ELR (cell line): ENCODE measurements at regions not wholly inside any gene's neighbourhood (a gene's known extent, or its start where the extent isn't known, plus 50 kb on each side); places are given as distances from the start of the nearest gene placed in this dataset.
"Not testable (repeated sequence)": the region's sequence is repeated elsewhere in the genome, so short reads cannot be mapped to it uniquely, and the experiment has no call there.

Source experiments
- DNase-seq: peaks from one replicate; pipeline ENCODE4 v3.0.0-alpha.2; 2015; ENCODE audit warnings: low read depth

GRCh38 chr12:131313635-131314034, 359.9 kb downstream of the ADGRD1 start:
- DNase-seq: no peak

GRCh38 chr12:131314524-131315090, 360.9 kb downstream of the ADGRD1 start:
- no peak for DNase-seq

DNA sequence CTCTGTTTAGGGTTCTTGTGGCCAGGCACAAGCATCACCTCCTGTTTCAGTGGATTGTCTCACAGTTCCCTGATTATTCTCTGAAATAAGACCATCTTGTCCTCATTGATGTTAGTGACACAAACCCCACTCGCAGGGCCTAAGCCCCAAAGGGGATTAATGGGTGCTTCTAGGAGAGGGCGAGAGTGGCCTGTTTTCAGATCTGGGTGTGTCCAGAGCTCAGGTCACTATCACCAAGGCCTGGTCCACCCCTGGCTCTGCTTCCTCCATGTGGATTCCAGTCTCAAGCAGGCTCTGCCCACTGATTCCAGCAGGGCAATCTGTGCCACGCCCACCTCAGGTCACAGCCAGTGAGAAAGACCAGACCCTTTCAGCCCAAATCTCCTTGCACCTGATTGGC, 361.9 kb downstream of the ADGRD1 start:
- DNase-seq: no peak

GRCh38 chr12:131316388-131316787, 362.7 kb downstream of the ADGRD1 start:
- no peak for DNase-seq

DNA sequence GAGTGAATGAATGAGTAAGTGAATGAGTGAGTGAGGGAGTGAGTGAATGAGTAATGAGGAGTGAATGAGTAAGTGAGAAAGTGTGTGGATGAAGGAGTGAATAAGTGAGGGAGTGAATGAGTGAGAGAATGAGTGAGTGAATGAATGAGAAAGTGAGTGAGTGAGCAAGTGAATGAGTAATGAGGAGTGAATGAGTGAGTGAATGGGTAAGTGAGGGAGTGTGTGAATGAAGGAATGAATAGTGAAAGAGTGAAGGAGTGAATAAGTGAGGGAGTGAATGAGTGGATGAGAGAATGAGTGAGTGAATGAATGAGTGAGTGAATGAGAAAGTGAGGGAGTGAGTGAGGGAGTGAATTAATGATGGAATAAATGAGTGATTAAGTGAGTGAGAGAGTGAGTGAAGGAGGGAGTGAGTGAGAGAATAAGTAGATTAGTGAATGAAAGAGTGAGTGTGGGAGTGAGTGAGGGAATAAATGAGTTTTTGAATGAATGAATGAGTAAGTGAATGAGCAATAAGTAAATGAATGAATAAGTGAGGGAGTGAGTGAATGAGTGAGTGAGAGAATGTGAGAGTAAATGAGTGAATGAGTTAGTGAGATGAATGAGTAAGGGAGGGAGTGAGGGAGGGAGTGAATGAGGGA, 364.5 kb downstream of the ADGRD1 start:
- DNase-seq: no peak

DNA sequence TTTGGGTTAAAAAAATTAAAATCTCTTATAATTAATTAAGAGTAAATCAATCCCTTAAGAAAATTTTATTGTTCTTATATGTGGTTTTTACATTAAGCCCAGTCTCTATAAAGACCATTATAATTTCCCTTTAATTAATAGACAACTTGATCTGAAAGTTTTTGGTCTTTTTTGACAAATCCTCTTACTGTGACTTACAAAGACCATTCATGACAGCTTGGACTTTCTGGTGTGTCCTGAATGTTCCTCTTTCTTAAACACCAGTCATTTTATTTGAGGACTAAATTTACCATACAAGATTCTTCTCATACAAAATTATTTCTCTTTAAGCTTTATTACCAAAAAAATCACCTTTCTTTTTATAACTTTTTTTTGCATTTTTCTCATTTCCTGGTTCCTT, 368.3 kb downstream of the ADGRD1 start:
- DNase-seq: no peak

DNA sequence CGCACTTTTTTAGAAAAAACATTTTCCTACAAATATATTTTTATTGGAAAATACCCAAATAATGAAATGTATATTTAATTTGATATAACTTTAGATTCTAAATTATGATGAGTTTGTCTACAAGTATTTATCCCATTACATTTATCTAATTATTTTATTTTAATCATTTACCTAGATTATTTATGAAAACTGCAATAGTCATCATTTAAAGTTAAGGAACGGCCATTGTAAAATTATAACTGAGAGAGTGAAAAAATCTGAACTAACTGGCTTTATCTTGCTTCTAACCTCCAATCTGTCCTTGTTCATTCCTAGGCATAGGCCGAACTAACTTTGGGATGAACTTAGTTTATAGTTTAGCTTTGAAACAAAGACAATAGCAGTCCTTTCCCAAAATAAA, 368.8 kb downstream of the ADGRD1 start:
- not testable (repeated sequence) for DNase-seq

- DNase-seq: no peak
Observed at GRCh38 chr12:131323879-131324278, 370.2 kb downstream of the ADGRD1 start.

GRCh38 chr12:131327521-131328488, 374.1 kb downstream of the ADGRD1 start:
- DNase-seq: no peak

DNA sequence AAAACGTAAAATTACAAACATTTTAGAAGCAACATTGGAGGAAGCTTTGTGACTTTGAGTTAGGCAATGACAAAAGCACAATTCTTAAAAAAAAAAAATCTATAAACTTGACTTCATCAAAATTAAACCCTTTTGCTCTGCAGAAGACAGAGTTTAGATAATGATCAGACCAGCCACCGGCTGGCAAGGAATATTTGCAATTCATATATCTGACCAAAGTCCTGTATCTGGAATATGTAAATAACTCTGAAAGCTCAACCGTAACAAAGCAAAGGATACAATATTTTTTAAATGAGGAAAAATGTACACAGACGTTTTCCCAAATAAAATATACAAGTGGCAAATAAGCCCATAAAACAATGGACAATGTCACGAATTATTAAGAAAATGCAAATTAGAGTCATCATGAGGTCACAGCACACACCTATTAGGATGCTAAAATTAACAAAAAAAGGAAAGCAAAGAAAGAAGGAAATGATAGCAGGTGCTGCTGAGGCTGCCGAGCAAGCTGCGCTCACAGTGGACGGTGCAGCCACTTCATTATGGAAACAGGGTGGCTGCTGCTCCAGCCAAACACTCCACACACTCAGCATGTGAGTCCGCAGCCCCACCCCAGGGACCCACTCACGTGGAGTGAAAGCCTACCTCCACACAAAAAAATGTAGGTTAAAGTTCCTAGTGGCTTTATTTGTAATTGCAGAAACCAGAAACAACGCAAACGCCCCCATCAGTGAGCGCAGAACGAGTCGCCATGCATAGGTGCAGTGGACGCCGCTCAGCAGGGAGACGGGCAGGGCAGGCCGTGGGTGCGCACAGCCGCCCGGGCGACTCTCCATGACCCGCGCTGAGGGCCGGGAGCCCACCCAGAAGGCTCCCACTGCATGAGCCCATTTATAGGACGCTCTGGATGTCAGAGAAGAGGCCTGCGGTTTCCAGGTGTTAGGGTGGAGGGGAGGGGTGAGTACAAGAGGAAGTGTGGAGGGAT, 375.4 kb downstream of the ADGRD1 start:
- DNase-seq: not testable (repeated sequence)

DNA sequence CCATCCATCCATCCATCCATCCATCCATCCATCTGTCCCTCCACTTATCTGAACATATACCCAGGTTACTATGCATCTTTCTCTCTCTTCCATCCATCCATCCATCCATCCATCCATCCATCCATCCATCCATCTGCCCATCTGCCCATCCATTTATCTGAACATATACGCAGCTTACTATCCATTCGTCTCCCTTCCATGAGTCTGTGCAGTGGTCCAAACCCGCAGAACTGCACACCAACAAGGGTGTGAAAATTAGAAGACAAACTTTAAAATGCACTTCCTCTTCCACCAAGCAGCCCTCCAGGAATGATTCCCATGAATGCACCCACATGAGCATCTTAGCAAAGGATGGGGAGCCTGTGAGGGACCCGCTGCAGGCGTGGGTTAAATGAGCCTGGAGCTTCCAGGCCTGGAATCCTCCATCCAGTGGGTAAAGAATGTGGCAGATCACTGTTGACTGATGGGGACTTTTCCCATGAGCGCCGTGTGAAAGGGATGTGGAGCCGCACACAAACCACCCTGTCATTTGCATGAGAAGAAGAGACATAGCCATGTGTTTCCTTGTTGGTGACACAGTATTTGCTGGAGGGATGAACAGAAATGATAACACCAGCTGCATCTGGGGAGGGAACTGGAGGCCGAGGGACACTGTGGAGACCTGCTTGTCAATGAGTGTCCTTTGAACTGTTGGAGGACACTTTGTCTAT, 376.6 kb downstream of the ADGRD1 start:
- DNase-seq: no peak

DNA sequence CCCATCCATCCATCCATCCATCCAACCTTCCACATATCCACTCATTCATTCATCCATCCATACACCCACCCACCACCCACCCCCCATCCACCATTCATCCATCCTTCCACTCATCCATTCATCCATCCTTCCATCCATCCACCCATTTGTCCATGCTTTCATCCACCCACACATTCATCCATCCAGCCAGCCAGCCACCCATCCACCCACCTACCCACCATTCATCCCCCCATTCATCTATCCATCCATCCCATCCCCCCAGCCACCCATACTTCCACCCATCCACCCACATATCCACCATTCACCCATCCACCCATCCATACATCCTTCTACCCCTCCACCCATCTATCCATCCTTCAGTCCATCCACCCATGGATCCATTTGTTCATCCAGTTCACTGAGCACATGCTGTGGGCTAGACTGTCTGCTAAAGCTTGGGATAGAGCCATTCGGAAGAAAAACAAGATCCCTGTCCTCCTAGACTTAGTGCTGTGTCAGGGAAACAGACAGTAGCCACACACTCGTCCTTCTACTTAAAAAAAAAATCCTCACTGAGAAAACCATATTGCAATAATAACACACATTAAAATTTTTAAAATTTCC, 377.5 kb downstream of the ADGRD1 start:
- DNase-seq: no peak

GRCh38 chr12:131332224-131332623, 378.5 kb downstream of the ADGRD1 start:
- DNase-seq: no peak

DNA sequence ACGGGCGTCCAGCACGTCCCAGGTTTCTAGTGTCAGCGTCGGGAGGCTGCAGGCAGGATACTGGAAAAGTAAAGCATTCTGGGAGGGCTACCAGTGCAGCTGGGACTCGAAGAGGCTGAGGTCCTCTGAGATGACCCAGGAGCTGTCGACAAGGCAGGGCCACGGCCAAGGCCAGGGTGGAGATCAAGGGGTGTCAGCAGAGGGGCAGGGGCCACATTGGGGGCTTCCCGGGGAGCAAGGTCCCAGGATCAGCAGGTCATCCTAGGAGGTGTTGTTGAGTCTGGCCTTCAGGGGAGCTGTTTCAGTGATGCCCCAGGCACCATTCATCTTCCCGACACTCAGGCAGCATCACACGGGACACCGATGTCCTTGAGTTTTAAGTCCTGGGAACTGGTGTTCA, 377.8 kb upstream of the SFSWAP start:
- no peak for DNase-seq

- DNase-seq: no peak
Observed at GRCh38 chr12:131333621-131334440, 377.1 kb upstream of the SFSWAP start.

GRCh38 chr12:131334835-131335234, 376.1 kb upstream of the SFSWAP start:
- DNase-seq: no peak

- no peak for DNase-seq
Observed at GRCh38 chr12:131335456-131335855, 375.4 kb upstream of the SFSWAP start.

GRCh38 chr12:131337861-131338260, 373.0 kb upstream of the SFSWAP start:
- DNase-seq: not testable (repeated sequence)

- no peak for DNase-seq
Observed at GRCh38 chr12:131340616-131341210, 370.2 kb upstream of the SFSWAP start.
